ENCODE measurements at regions not wholly inside any gene's neighbourhood (a gene's known extent, or its start where the extent isn't known, plus 50 kb on each side); places are given as distances from the start of the nearest gene placed in this dataset.

GRCh38 chr12:14190694-14191093, 174.8 kb upstream of the ATF7IP start:
- H3K4me1 Mint-ChIP-seq = peaks cover 13% of the 10 kb centered on the region; the same call in 2 of the 3 replicates
- ATAC-seq (no peak), DNase-seq (ENCODE audit: low spot score) (no peak)
- H4K20me1 ChIP-seq (replicated peaks; ENCODE audit: insufficient read depth) = no peaks in the 10 kb centered on the region
- H3K27me3 ChIP-seq (ENCODE audit: insufficient read depth) = no peaks in the 10 kb centered on the region
- no peaks in the 10 kb centered on the region for H3K9me3 Mint-ChIP-seq
- no peaks in the 10 kb centered on the region for H3K27me3 Mint-ChIP-seq (ENCODE audit: insufficient read depth, low read depth, poor library complexity)
- H3K79me2 ChIP-seq (replicated peaks; ENCODE audit: insufficient read depth) = no peaks in the 10 kb centered on the region
- H3K36me3 Mint-ChIP-seq (ENCODE audit: low read depth) = no peaks in the 10 kb centered on the region
- H3K9me2 ChIP-seq (ENCODE audit: insufficient read depth) = no peaks in the 10 kb centered on the region
- H3K36me3 ChIP-seq (ENCODE audit: insufficient read depth) = no peaks in the 10 kb centered on the region
- no peak overlapping the region for H3K27ac ChIP-seq (ENCODE audit: low read depth)
- no peak overlapping the region for H3K4me3 Mint-ChIP-seq
- H3K4me3 ChIP-seq = no peak overlapping the region
- H3K4me1 ChIP-seq (ENCODE audit: insufficient read depth) = peaks cover 8% of the 10 kb centered on the region
- H3K4me2 ChIP-seq = no peak overlapping the region
- no peak overlapping the region for H3K27ac Mint-ChIP-seq
- no peak overlapping the region for H2AFZ ChIP-seq
- TF ChIP-seq CREB1 (CRISPR knock-in tag; IDR thresholded peaks at IDR 0.05; ENCODE audit: low read depth) (no peak), JUNB (IDR thresholded peaks at IDR 0.05; ENCODE audit: unreplicated experiment) (no peak), EZH2 (IDR thresholded peaks at IDR 0.05; ENCODE audit: low read depth, unreplicated experiment) (no peak), ZNF114 (CRISPR knock-in tag; IDR thresholded peaks at IDR 0.05) (no peak), STAT1 (IDR thresholded peaks at IDR 0.05; ENCODE audit: unreplicated experiment) (no peak), POLR2AphosphoS5 (IDR thresholded peaks at IDR 0.05; ENCODE audit: low read depth) (no peak), REST (IDR thresholded peaks at IDR 0.05; ENCODE audit: unreplicated experiment) (no peak), ETS1 (IDR thresholded peaks at IDR 0.05) (no peak), NANOG (IDR thresholded peaks at IDR 0.05; ENCODE audit: borderline replicate concordance) (no peak), ZNF462 (CRISPR knock-in tag; IDR thresholded peaks at IDR 0.05) (no peak), ZNF331 (CRISPR knock-in tag; IDR thresholded peaks at IDR 0.05; ENCODE audit: low read depth) (no peak), CTCF (conservative IDR thresholded peaks at IDR 0.05; ENCODE audit: low read depth in 2 of 2) (no peak), EZH2phosphoT487 (IDR thresholded peaks at IDR 0.05; ENCODE audit: unreplicated experiment) (no peak)
- H3F3A ChIP-seq (replicated peaks; ENCODE audit: low read depth) = no peaks in the 10 kb centered on the region

Data from GM23338 (cell line).